Smooth muscle cell (in vitro differentiated cells): ENCODE measurements at regions not wholly inside any gene's neighbourhood (a gene's known extent, or its start where the extent isn't known, plus 50 kb on each side); places are given as distances from the start of the nearest gene placed in this dataset.

ENCODE experiments used
- DNase-seq: peaks from one replicate; lab custom pipeline; 2025; ENCODE audit not compliant: unreplicated experiment; lab: John Stamatoyannopoulos, UW
- H2AFZ ChIP-seq: fragments of 200-600 bp; sonication (generic); 2 replicates; pipeline ENCODE4 v1.6.0; 2016; ENCODE audit warnings: antibody characterized with exemption, low read depth, mild to moderate bottlenecking
- H3F3A ChIP-seq: fragments of 200-600 bp; sonication (generic); 2 replicates; pipeline ENCODE4 v1.6.0; 2017; ENCODE audit warnings: antibody characterized with exemption, low read depth
- H3K27ac ChIP-seq: fragments of 200-600 bp; sonication (generic); 2 replicates; pipeline ENCODE4 v1.5.1; 2016; ENCODE audit warnings: low read depth, mild to moderate bottlenecking
- H3K27me3 ChIP-seq: fragments of 200-600 bp; sonication (generic); 2 replicates; pipeline ENCODE4 v1.6.1; 2016; ENCODE audit warnings: low read depth, mild to moderate bottlenecking
- H3K36me3 ChIP-seq: fragments of 200-600 bp; sonication (generic); 2 replicates; pipeline ENCODE4 v1.5.1; 2016; ENCODE audit warnings: low read depth
- H3K4me1 ChIP-seq: fragments of 200-600 bp; sonication (generic); 2 replicates; pipeline ENCODE4 v1.5.1; 2016; ENCODE audit warnings: low read depth
- H3K4me2 ChIP-seq: fragments of 200-600 bp; sonication (generic); 2 replicates; pipeline ENCODE4 v1.6.0; 2016; ENCODE audit warnings: mild to moderate bottlenecking
- H3K4me3 ChIP-seq: fragments of 200-600 bp; sonication (generic); 2 replicates; pipeline ENCODE4 v1.5.1; 2016; ENCODE audit warnings: mild to moderate bottlenecking
- H3K79me2 ChIP-seq: fragments of 200-600 bp; sonication (generic); 2 replicates; pipeline ENCODE4 v1.6.0; 2016; ENCODE audit warnings: low read depth, mild to moderate bottlenecking
- H3K9ac ChIP-seq: fragments of 200-600 bp; sonication (generic); 2 replicates; pipeline ENCODE4 v1.6.0; 2016; ENCODE audit warnings: low read depth
- H3K9me3 ChIP-seq: fragments of 200-600 bp; sonication (generic); replicated peaks from 2 replicates; pipeline ENCODE4 v1.5.1; 2016; ENCODE audit warnings: low read depth
- H4K20me1 ChIP-seq: fragments of 200-600 bp; sonication (generic); 2 replicates; pipeline ENCODE4 v1.6.0; 2016; ENCODE audit warnings: low read depth
- CTCF ChIP-seq: fragments of 200-600 bp; sonication (generic); IDR thresholded peaks from 2 replicates; pipeline ENCODE4 v1.5.1; 2017; ENCODE audit warnings: borderline replicate concordance, mild to moderate bottlenecking, antibody characterized with exemption; ENCODE audit not compliant: insufficient read depth, poor library complexity, severe bottlenecking
- WGBS: methylation state at CpG from one replicate; pipeline ENCODE4 v1.1.7; 2016; ENCODE audit warnings: low lambda C conversion rate; 5-methylcytosine and 5-hydroxymethylcytosine counted together

- Histone ChIP-seq H3K9me3 (no peaks in the 10 kb centered on the region), H3K4me3 (no peak overlapping the region), H3K27ac (no peak overlapping the region), H3K9ac (no peak overlapping the region), H3K4me2 (no peak overlapping the region), H2AFZ (no peak overlapping the region), H3K4me1 (no peaks in the 10 kb centered on the region), H3F3A (no peaks in the 10 kb centered on the region), H3K27me3 (no peaks in the 10 kb centered on the region), H3K79me2 (no peaks in the 10 kb centered on the region), H3K36me3 (no peaks in the 10 kb centered on the region), H4K20me1 (no peaks in the 10 kb centered on the region)
- WGBS: 83% methylated on average over 2 of the region's 2 CpGs
- DNase-seq: no peak
- no peak for TF ChIP-seq CTCF
Measured at GRCh38 chr6:164424489-164424888, 884.9 kb downstream of the C6orf118 start.

GRCh38 chr6:164419099-164419498, 890.3 kb downstream of the C6orf118 start:
- Histone ChIP-seq H3K4me3 (no peak overlapping the region), H2AFZ (no peak overlapping the region), H3K79me2 (no peaks in the 10 kb centered on the region), H3F3A (no peaks in the 10 kb centered on the region), H3K4me2 (peak overlapping the region; percentile 1), H3K27me3 (no peaks in the 10 kb centered on the region), H3K36me3 (no peaks in the 10 kb centered on the region), H3K4me1 (peaks cover 10% of the 10 kb centered on the region), H3K27ac (peak overlapping the region; percentile 44), H3K9me3 (no peaks in the 10 kb centered on the region), H4K20me1 (no peaks in the 10 kb centered on the region), H3K9ac (no peak overlapping the region)
- no peak for TF ChIP-seq CTCF
- 50% methylated on average over 4 of the region's 4 CpGs for WGBS
- DNase-seq: no peak

GRCh38 chr6:164418262-164418588, 891.2 kb downstream of the C6orf118 start:
- Histone ChIP-seq H3K9me3 (no peaks in the 10 kb centered on the region), H3K4me1 (peaks cover 10% of the 10 kb centered on the region), H3F3A (no peaks in the 10 kb centered on the region), H4K20me1 (no peaks in the 10 kb centered on the region), H3K79me2 (no peaks in the 10 kb centered on the region), H3K9ac (no peak overlapping the region), H2AFZ (no peak overlapping the region), H3K27ac (no peak overlapping the region), H3K4me3 (no peak overlapping the region), H3K36me3 (no peaks in the 10 kb centered on the region), H3K4me2 (no peak overlapping the region), H3K27me3 (no peaks in the 10 kb centered on the region)
- 84% methylated on average over 2 of the region's 2 CpGs for WGBS
- DNase-seq: no peak
- no peak for TF ChIP-seq CTCF

- no peaks in the 10 kb centered on the region for H3K79me2 ChIP-seq
- H3K36me3 ChIP-seq: no peaks in the 10 kb centered on the region
- no peaks in the 10 kb centered on the region for H3K27me3 ChIP-seq
- no peak overlapping the region for H3K27ac ChIP-seq
- 95% methylated on average over 4 of the region's 4 CpGs for WGBS
- no peaks in the 10 kb centered on the region for H4K20me1 ChIP-seq
- TF ChIP-seq CTCF: no peak
- no peaks in the 10 kb centered on the region for H3K9me3 ChIP-seq
- no peak overlapping the region for H3K4me2 ChIP-seq
- no peaks in the 10 kb centered on the region for H3F3A ChIP-seq
- no peak for DNase-seq
- H3K9ac ChIP-seq: no peak overlapping the region
- H3K4me1 ChIP-seq: peaks cover 10% of the 10 kb centered on the region
- no peak overlapping the region for H3K4me3 ChIP-seq
- H2AFZ ChIP-seq: no peak overlapping the region
Measured at GRCh38 chr6:164417537-164418261, 891.7 kb downstream of the C6orf118 start.
